WI38 (cell line): ENCODE measurements at regions not wholly inside any gene's neighbourhood (a gene's known extent, or its start where the extent isn't known, plus 50 kb on each side); places are given as distances from the start of the nearest gene placed in this dataset.

Source experiments
- H3K4me3 ChIP-seq: 2 replicates; pipeline ENCODE4 v1.5.1; 2011; ENCODE audit warnings: low read depth, mild to moderate bottlenecking, control low read depth, low read length
- TF ChIP-seq, protein P1 (sequence below): IDR thresholded peaks from 2 replicates; pipeline ENCODE4 v1.5.1; 2012; ENCODE audit warnings: low read depth, mild to moderate bottlenecking, control low read depth, low read length

DNA sequence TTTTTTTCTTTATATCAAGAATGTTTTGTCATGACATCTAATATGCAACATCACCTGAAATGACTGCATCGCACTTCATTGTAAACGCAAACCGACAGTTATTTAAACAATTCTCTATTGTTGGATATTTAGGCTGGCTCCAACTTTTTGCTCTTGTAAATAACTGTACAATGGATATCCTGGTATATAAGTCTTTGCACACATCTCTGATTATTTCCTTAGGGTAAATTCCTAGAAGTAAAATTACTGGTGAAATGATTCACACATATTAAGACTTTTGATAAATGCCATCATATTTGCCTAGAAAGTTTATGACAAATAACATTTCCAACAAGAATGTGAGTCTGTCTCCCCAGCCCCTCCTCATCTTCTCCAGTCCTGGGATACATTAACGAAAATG is 154.7 kb downstream of the TFAP2C start:
- H3K4me3 ChIP-seq, result no peak overlapping the region
- TF ChIP-seq, protein P1, sequence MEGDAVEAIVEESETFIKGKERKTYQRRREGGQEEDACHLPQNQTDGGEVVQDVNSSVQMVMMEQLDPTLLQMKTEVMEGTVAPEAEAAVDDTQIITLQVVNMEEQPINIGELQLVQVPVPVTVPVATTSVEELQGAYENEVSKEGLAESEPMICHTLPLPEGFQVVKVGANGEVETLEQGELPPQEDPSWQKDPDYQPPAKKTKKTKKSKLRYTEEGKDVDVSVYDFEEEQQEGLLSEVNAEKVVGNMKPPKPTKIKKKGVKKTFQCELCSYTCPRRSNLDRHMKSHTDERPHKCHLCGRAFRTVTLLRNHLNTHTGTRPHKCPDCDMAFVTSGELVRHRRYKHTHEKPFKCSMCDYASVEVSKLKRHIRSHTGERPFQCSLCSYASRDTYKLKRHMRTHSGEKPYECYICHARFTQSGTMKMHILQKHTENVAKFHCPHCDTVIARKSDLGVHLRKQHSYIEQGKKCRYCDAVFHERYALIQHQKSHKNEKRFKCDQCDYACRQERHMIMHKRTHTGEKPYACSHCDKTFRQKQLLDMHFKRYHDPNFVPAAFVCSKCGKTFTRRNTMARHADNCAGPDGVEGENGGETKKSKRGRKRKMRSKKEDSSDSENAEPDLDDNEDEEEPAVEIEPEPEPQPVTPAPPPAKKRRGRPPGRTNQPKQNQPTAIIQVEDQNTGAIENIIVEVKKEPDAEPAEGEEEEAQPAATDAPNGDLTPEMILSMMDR, result no peak

DNA sequence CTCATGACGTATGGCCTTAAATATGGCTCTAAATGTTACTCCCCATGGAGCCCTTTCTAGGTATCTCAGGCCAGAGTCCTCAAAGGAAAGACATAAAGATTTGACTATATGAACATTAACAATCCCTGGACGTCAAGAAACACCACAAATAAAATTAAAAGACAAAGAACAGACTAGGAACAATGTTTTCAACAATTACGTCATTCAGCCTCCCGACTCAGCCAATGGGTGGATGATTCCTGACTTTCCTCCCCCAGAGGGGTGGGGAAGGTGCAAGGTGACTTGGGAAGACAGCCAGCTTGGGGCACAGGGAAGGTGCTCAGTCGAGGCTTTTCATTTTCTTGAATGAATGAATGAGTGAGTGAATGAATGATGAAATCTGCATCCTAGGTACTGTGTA is 157.4 kb downstream of the TFAP2C start:
- H3K4me3 ChIP-seq, result no peak overlapping the region
- TF ChIP-seq, protein P1, result no peak

GRCh38 chr20:56788041-56788670 is 159.1 kb downstream of the TFAP2C start:
- H3K4me3 ChIP-seq, result no peak overlapping the region
- TF ChIP-seq, protein P1, result no peak

GRCh38 chr20:56788671-56789610 is 159.8 kb downstream of the TFAP2C start:
- TF ChIP-seq, protein P1, result no peak
- H3K4me3 ChIP-seq, result no peak overlapping the region

GRCh38 chr20:56793916-56794315 is 164.8 kb downstream of the TFAP2C start:
- TF ChIP-seq, protein P1, result no peak
- H3K4me3 ChIP-seq, result no peak overlapping the region

DNA sequence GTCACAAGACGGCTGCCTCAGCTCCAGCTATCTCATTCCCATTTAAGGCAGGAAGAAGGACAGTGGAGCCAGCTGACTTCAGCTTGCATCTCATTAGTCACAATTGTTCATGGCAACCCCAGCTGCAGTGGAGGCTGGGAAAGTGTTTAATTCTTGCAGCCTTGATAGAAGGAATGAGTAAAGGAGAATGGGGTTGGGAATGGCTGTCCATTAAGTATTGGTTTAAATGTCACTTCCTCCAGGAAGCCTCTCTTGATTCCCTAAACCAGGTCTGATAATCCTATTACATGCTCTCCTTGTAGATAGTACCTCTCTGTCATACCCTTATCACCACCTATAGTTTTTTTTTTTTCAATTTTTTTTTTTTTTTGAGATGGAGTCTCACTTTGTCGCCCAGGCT is 166.4 kb downstream of the TFAP2C start:
- TF ChIP-seq, protein P1, result no peak
- H3K4me3 ChIP-seq, result no peak overlapping the region

DNA sequence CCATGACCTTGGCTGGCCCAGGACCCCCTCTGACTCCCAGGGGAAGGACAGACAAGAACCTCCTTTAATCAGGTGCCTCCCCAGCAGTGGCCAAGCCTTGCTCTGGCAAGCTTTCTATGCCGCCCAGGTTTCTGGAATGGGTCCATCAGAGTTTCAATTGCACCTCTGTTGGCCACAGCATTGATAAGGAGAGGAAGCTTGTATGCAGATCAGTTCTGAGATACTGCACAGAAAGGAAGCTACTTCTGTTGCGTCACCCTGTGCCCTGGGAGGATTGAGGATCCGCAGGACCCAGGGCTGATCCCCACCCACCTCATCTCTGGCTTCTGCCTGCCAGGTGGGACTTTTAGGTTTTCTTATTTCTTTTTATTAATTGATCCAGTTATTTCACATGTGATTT is 167.2 kb downstream of the TFAP2C start:
- TF ChIP-seq, protein P1, result no peak
- H3K4me3 ChIP-seq, result no peak overlapping the region
